Fibroblast of lung (primary cell): ENCODE measurements at regions not wholly inside any gene's neighbourhood (a gene's known extent, or its start where the extent isn't known, plus 50 kb on each side); places are given as distances from the start of the nearest gene placed in this dataset.

ENCODE experiments used
- DNase-seq, 2 donors: peaks; one replicate each; pipeline versions ENCODE4 v3.0.0 to v3.0.0-alpha.2; 2010; ENCODE audit warnings: low read depth in 2 of 2
- H2AFZ ChIP-seq: 2 replicates; pipeline ENCODE4 v1.5.1; 2012; ENCODE audit warnings: low read length, control low read depth, inconsistent platforms
- H3K27ac ChIP-seq: 2 replicates; pipeline ENCODE4 v1.5.1; 2011; ENCODE audit warnings: low read length, control low read depth; ENCODE audit not compliant: insufficient read depth
- H3K27me3 ChIP-seq: 2 replicates; pipeline ENCODE4 v1.5.1; 2011; ENCODE audit warnings: mild to moderate bottlenecking, low read length; ENCODE audit not compliant: control insufficient read depth, insufficient read depth
- H3K36me3 ChIP-seq: 2 replicates; pipeline ENCODE4 v1.5.1; 2011; ENCODE audit warnings: low read length; ENCODE audit not compliant: control insufficient read depth, insufficient read depth
- H3K4me1 ChIP-seq: 2 replicates; pipeline ENCODE4 v1.5.1; 2011; ENCODE audit warnings: low read length; ENCODE audit not compliant: control insufficient read depth, insufficient read depth; ENCODE audit errors: extremely low read depth
- H3K4me2 ChIP-seq: 2 replicates; pipeline ENCODE4 v1.5.1; 2011; ENCODE audit warnings: low read length, control low read depth; ENCODE audit not compliant: insufficient read depth; ENCODE audit errors: extremely low read depth
- H3K4me3 ChIP-seq, 4 experiments: fragments of 200-600 bp in 1 of 4; sonication (generic) in 1 of 4; replicated peaks in 1 of 4; 2 replicates each; pipeline ENCODE4 v1.5.1; 2011 to 2016; ENCODE audit warnings: low read length in 4 of 4, low read depth in 3 of 4, mild to moderate bottlenecking in 3 of 4, control low read depth in 2 of 4, inconsistent platforms in 1 of 4, mixed read lengths in 1 of 4; ENCODE audit not compliant: insufficient read depth in 1 of 4; ENCODE audit errors: control extremely low read depth in 1 of 4
- H3K79me2 ChIP-seq: 2 replicates; pipeline ENCODE4 v1.5.1; 2012; ENCODE audit warnings: mild to moderate bottlenecking, low read length, inconsistent platforms; ENCODE audit not compliant: control insufficient read depth, insufficient read depth
- H3K9ac ChIP-seq: 2 replicates; pipeline ENCODE4 v1.5.1; 2011; ENCODE audit warnings: mild to moderate bottlenecking, low read length, control low read depth; ENCODE audit not compliant: insufficient read depth
- H3K9me3 ChIP-seq: 2 replicates; pipeline ENCODE4 v1.5.1; 2012; ENCODE audit warnings: low read depth, low read length; ENCODE audit not compliant: control insufficient read depth, insufficient read depth
- H4K20me1 ChIP-seq: 2 replicates; pipeline ENCODE4 v1.5.1; 2011; ENCODE audit warnings: low read length; ENCODE audit not compliant: control insufficient read depth, insufficient read depth; ENCODE audit errors: extremely low read depth
- EZH2 ChIP-seq: IDR thresholded peaks from 2 replicates; pipeline ENCODE4 v1.5.1; 2012; ENCODE audit warnings: low read length, control low read depth, mild to moderate bottlenecking; ENCODE audit errors: missing control alignments
- TF ChIP-seq, protein P1 (sequence below), 2 donors: IDR thresholded peaks in 1 of 2; conservative IDR thresholded peaks in 1 of 2; 1 replicate in 1 of 2; 2 replicates in 1 of 2; pipeline ENCODE4 v1.5.1; 2011 to 2012; ENCODE audit warnings: low read length in 2 of 2, control low read depth in 1 of 2, inconsistent platforms in 1 of 2, low read depth in 1 of 2, mild to moderate bottlenecking in 1 of 2

DNA sequence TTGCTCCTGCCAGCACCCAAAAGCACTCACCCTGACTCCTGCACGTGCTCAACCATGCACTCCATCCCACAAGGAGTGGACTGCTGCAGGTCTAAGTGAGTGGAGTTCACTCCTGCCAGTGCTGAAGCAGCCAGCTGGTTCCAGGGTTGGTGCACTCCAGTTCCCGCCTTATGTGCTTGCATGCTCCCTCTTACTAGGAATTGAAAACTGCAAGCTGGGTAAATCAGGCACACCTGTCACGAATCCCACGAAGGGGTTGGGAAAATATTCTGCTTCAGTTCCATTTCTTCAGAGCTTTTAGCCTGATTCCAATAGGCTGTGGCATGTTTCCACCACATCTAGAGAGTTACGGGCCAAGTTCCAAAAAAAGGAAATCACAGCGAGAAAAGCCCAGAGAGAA, 1365.5 kb upstream of the CHAC2 start:
- no peak overlapping the region for H2AFZ ChIP-seq

GRCh38 chr2:52396836-52397235, 1364.9 kb upstream of the NRXN1 start:
- H3K9me3 ChIP-seq, result no peaks in the 10 kb centered on the region
- no peak overlapping the region for H3K4me2 ChIP-seq
- no peaks in the 10 kb centered on the region for H3K36me3 ChIP-seq
- TF ChIP-seq, protein P1, sequence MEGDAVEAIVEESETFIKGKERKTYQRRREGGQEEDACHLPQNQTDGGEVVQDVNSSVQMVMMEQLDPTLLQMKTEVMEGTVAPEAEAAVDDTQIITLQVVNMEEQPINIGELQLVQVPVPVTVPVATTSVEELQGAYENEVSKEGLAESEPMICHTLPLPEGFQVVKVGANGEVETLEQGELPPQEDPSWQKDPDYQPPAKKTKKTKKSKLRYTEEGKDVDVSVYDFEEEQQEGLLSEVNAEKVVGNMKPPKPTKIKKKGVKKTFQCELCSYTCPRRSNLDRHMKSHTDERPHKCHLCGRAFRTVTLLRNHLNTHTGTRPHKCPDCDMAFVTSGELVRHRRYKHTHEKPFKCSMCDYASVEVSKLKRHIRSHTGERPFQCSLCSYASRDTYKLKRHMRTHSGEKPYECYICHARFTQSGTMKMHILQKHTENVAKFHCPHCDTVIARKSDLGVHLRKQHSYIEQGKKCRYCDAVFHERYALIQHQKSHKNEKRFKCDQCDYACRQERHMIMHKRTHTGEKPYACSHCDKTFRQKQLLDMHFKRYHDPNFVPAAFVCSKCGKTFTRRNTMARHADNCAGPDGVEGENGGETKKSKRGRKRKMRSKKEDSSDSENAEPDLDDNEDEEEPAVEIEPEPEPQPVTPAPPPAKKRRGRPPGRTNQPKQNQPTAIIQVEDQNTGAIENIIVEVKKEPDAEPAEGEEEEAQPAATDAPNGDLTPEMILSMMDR (conservative IDR thresholded peaks at IDR 0.05 in 1 of 2, IDR thresholded peaks at IDR 0.05 in 1 of 2; ENCODE audit: low read depth in 1 of 2, low read length in 2 of 2), result no peak
- no peak for TF ChIP-seq EZH2
- no peaks in the 10 kb centered on the region for H3K79me2 ChIP-seq
- H3K4me1 ChIP-seq, result no peaks in the 10 kb centered on the region
- no peaks in the 10 kb centered on the region for H3K27me3 ChIP-seq
- no peaks in the 10 kb centered on the region for H4K20me1 ChIP-seq
- H2AFZ ChIP-seq, result no peak overlapping the region
- no peak overlapping the region for H3K9ac ChIP-seq
- no peak overlapping the region for H3K27ac ChIP-seq
- H3K4me3 ChIP-seq, result no peak overlapping the region
- DNase-seq, result no peak

More for the DNA sequence above, 1365.5 kb upstream of the CHAC2 start:
- H3K4me2 ChIP-seq, result no peak overlapping the region
- no peaks in the 10 kb centered on the region for H3K36me3 ChIP-seq
- no peak overlapping the region for H3K4me3 ChIP-seq
- H3K9me3 ChIP-seq, result no peaks in the 10 kb centered on the region
- TF ChIP-seq, protein P1 (conservative IDR thresholded peaks at IDR 0.05 in 1 of 2, IDR thresholded peaks at IDR 0.05 in 1 of 2; ENCODE audit: low read depth in 1 of 2, low read length in 2 of 2), result no peak
- TF ChIP-seq EZH2, result no peak
- H3K79me2 ChIP-seq, result no peaks in the 10 kb centered on the region
- H3K9ac ChIP-seq, result no peak overlapping the region
- no peak overlapping the region for H3K27ac ChIP-seq
- DNase-seq, result no peak
- H3K27me3 ChIP-seq, result no peaks in the 10 kb centered on the region
- H3K4me1 ChIP-seq, result no peaks in the 10 kb centered on the region
- no peaks in the 10 kb centered on the region for H4K20me1 ChIP-seq

DNA sequence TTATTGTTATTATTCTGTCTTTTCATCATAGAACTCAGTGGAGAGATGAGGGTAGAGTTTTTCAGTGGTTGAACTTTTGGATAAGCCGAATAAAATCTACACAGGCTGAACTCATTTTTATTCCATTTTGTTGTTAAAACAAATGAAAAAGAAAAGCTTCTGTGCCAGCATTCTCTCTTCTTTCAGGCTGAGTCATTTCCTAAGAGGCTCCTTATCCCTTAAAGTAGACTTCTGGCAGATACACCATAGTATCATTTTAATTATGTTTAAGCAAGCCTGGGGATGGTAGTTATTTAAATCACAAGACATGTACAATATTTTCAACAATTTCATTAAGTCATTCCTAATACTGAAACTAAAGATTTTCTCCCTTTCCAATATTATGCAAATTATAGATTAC, 1364.0 kb upstream of the NRXN1 start:
- Histone ChIP-seq H3K4me2 (no peak overlapping the region), H3K27me3 (no peaks in the 10 kb centered on the region), H3K4me3 (no peak overlapping the region), H3K9me3 (no peaks in the 10 kb centered on the region), H2AFZ (no peak overlapping the region), H3K79me2 (no peaks in the 10 kb centered on the region), H3K36me3 (no peaks in the 10 kb centered on the region), H3K27ac (no peak overlapping the region), H3K4me1 (no peaks in the 10 kb centered on the region), H4K20me1 (no peaks in the 10 kb centered on the region), H3K9ac (no peak overlapping the region)
- no peak for TF ChIP-seq EZH2
- TF ChIP-seq, protein P1 (conservative IDR thresholded peaks at IDR 0.05 in 1 of 2, IDR thresholded peaks at IDR 0.05 in 1 of 2; ENCODE audit: low read depth in 1 of 2, low read length in 2 of 2), result no peak
- peak; percentile 63 to 66 for DNase-seq
